HCT116 (cell line): ENCODE measurements at regions not wholly inside any gene's neighbourhood (a gene's known extent, or its start where the extent isn't known, plus 50 kb on each side); places are given as distances from the start of the nearest gene placed in this dataset.

Source experiments
- ATAC-seq: fragments of 200-7000 bp; cut with Tn5 transposase; 2 replicates; pipeline ENCODE4 v1.9.1; 2020; ENCODE audit warnings: mild to moderate bottlenecking, moderate library complexity
- BruUV-seq: library from RNA; stranded (reverse); fragments of 400-500 nt; replicated peaks from 2 replicates; lab custom pipeline; 2021; lab: Mats Ljungman, UMichigan
- CTCF ChIA-PET: fragments of 300-600 bp; sonication (Branson Sonifier 250); formaldehyde crosslinking; loops from one replicate; lab custom pipeline; 2021; ENCODE audit warnings: antibody characterized with exemption; lab: Charles Lee
- POLR2A ChIA-PET: fragments of 300-600, 350-600 bp; sonication (Branson Sonifier 250); formaldehyde crosslinking; loops from one replicate; lab custom pipeline; 2021; ENCODE audit warnings: antibody characterized with exemption; lab: Charles Lee
- RAD21 ChIA-PET, 2 experiments: fragments of 300-600 bp; sonication (Branson Sonifier 250); formaldehyde crosslinking; loops; one replicate each; lab custom pipeline; 2023; ENCODE audit warnings: low total read pairs in 2 of 2; ENCODE audit not compliant: uncharacterized antibody in 2 of 2, unreplicated experiment in 2 of 2, low non-redundant PET in 1 of 2; lab: Charles Lee
- DNase-seq: peaks from one replicate; pipeline ENCODE4 v3.0.0-alpha.2; 2010; ENCODE audit warnings: low read depth, low spot score
- H2AFZ ChIP-seq: fragments of 200-600 bp; shearing (Covaris generic), sonication (generic); 2 replicates; pipeline ENCODE4 v1.6.1; 2017; ENCODE audit warnings: low read depth, mixed run types, mixed read lengths, antibody characterized with exemption, low read length; ENCODE audit not compliant: poor library complexity, severe bottlenecking
- H3K27ac ChIP-seq: 2 replicates; pipeline ENCODE4 v1.5.1; 2012; ENCODE audit warnings: low read depth, low read length
- H3K27me3 ChIP-seq: fragments of 200-600 bp; sonication (generic); 2 replicates; pipeline ENCODE4 v1.6.1; 2016; ENCODE audit warnings: mixed run types, low read length, mixed read lengths; ENCODE audit not compliant: insufficient read depth
- H3K36me3 ChIP-seq, 2 experiments: fragments of 200-500 bp in 1 of 2; fragments of 200-600 bp in 1 of 2; sonication (Bioruptor generic) in 1 of 2; sonication (generic) in 1 of 2; 2 replicates each; pipeline versions ENCODE4 v1.5.1 to v1.6.1; 2014 to 2016; ENCODE audit warnings: low read length in 2 of 2, inconsistent platforms in 1 of 2, mixed read lengths in 1 of 2, mixed run types in 1 of 2; ENCODE audit not compliant: insufficient read depth in 2 of 2, control insufficient read depth in 1 of 2
- H3K4me1 ChIP-seq, 2 experiments: fragments of 200-600 bp in 1 of 2; sonication (generic) in 1 of 2; 2 replicates each; pipeline versions ENCODE4 v1.5.1 to v1.6.1; 2012 to 2017; ENCODE audit warnings: low read length in 2 of 2, inconsistent platforms in 1 of 2, mild to moderate bottlenecking in 1 of 2, mixed read lengths in 1 of 2, mixed run types in 1 of 2, moderate library complexity in 1 of 2; ENCODE audit not compliant: insufficient read depth in 2 of 2, control insufficient read depth in 1 of 2
- H3K4me2 ChIP-seq: fragments of 200-600 bp; sonication (generic); 2 replicates; pipeline ENCODE4 v1.6.1; 2017; ENCODE audit warnings: mixed run types, low read length, mixed read lengths
- H3K4me3 ChIP-seq, 2 experiments: fragments of 200-600 bp in 1 of 2; sonication (generic) in 1 of 2; replicated peaks in 1 of 2; 2 replicates each; pipeline ENCODE4 v1.5.1; 2011 to 2016; ENCODE audit warnings: low read length in 2 of 2, control low read depth in 1 of 2, low read depth in 1 of 2, mild to moderate bottlenecking in 1 of 2, mixed read lengths in 1 of 2, mixed run types in 1 of 2
- H3K79me2 ChIP-seq: fragments of 200-600 bp; sonication (generic); 2 replicates; pipeline ENCODE4 v1.6.1; 2017; ENCODE audit warnings: mild to moderate bottlenecking, mixed run types, low read length, moderate library complexity, mixed read lengths; ENCODE audit not compliant: insufficient read depth
- H3K9ac ChIP-seq: fragments of 200-600 bp; sonication (generic); 2 replicates; pipeline ENCODE4 v1.6.1; 2016; ENCODE audit warnings: low read length, mixed read lengths
- H3K9me2 ChIP-seq: fragments of 200-600 bp; sonication (generic), shearing (Covaris generic); 2 replicates; pipeline ENCODE4 v1.6.1; 2017; ENCODE audit warnings: mixed run types, mild to moderate bottlenecking, moderate library complexity; ENCODE audit not compliant: insufficient read depth
- H3K9me3 ChIP-seq, 2 experiments: fragments of 200-500 bp in 1 of 2; fragments of 200-600 bp in 1 of 2; sonication (Bioruptor generic) in 1 of 2; sonication (generic) in 1 of 2; 2 replicates each; pipeline ENCODE4 v1.6.1; 2014 to 2017; ENCODE audit warnings: low read length in 2 of 2, mixed read lengths in 2 of 2, inconsistent platforms in 1 of 2, low read depth in 1 of 2, mild to moderate bottlenecking in 1 of 2, mixed run types in 1 of 2, moderate library complexity in 1 of 2; ENCODE audit not compliant: control insufficient read depth in 1 of 2, insufficient read depth in 1 of 2
- H4K20me1 ChIP-seq: fragments of 200-600 bp; sonication (generic), shearing (Covaris generic); 2 replicates; pipeline ENCODE4 v1.6.1; 2017; ENCODE audit warnings: mixed run types, mild to moderate bottlenecking, moderate library complexity; ENCODE audit not compliant: insufficient read depth
- ATF3 ChIP-seq: IDR thresholded peaks from 2 replicates; pipeline ENCODE4 v1.6.1; 2012
- CTCF ChIP-seq, 3 experiments: fragments of 200-600 bp in 1 of 3; sonication (generic) in 1 of 3; IDR thresholded peaks in 2 of 3; conservative IDR thresholded peaks in 1 of 3; 2 replicates each; pipeline ENCODE4 v1.5.1; 2012 to 2017; ENCODE audit warnings: low read depth in 2 of 3, low read length in 2 of 3, antibody characterized with exemption in 1 of 3, borderline replicate concordance in 1 of 3, control low read depth in 1 of 3, mild to moderate bottlenecking in 1 of 3, mixed read lengths in 1 of 3, mixed run types in 1 of 3, moderate library complexity in 1 of 3; ENCODE audit not compliant: insufficient read depth in 1 of 3
- EGR1 ChIP-seq: IDR thresholded peaks from 2 replicates; pipeline ENCODE4 v1.6.1; 2012; ENCODE audit warnings: low read depth
- EZH2 ChIP-seq: fragments of 200-600 bp; sonication (generic); IDR thresholded peaks from 2 replicates; pipeline ENCODE4 v1.6.1; 2017; ENCODE audit warnings: antibody characterized with exemption, mixed run types
- EZH2phosphoT487 ChIP-seq: fragments of 200-600 bp; IDR thresholded peaks from 2 replicates; pipeline ENCODE4 v1.6.1; 2018; ENCODE audit warnings: antibody characterized with exemption, borderline replicate concordance
- FOSL1 ChIP-seq: IDR thresholded peaks from 2 replicates; pipeline ENCODE4 v1.6.1; 2012; ENCODE audit warnings: low read depth
- POLR2A ChIP-seq: IDR thresholded peaks from 2 replicates; pipeline ENCODE4 v1.7.0; 2011; ENCODE audit warnings: borderline replicate concordance; ENCODE audit not compliant: insufficient read depth, insufficient read length; ENCODE audit errors: extremely low read depth
- POLR2AphosphoS5 ChIP-seq: IDR thresholded peaks from 2 replicates; pipeline ENCODE4 v1.6.1; 2011; ENCODE audit warnings: mild to moderate bottlenecking, low read depth, low read length, moderate library complexity
- RAD21 ChIP-seq: IDR thresholded peaks from 2 replicates; pipeline ENCODE4 v1.6.1; 2012; ENCODE audit warnings: low read depth, mild to moderate bottlenecking
- SIN3A ChIP-seq: IDR thresholded peaks from 2 replicates; pipeline ENCODE4 v1.6.1; 2012; ENCODE audit warnings: low read depth
- SP1 ChIP-seq: IDR thresholded peaks from 2 replicates; pipeline ENCODE4 v1.6.1; 2012; ENCODE audit warnings: low read depth
- SRF ChIP-seq: IDR thresholded peaks from 2 replicates; pipeline ENCODE4 v1.6.1; 2012; ENCODE audit warnings: low read depth
- YY1 ChIP-seq: IDR thresholded peaks from 2 replicates; pipeline ENCODE4 v1.6.1; 2011; ENCODE audit warnings: low read length, low read depth, moderate library complexity, mild to moderate bottlenecking; ENCODE audit not compliant: insufficient replicate concordance; ENCODE audit errors: extremely low read depth
- ZFX ChIP-seq: fragments of 450-650 bp; IDR thresholded peaks from 2 replicates; pipeline ENCODE4 v1.6.1; 2017
- ZNF274 ChIP-seq: fragments of 200-500 bp; sonication (Bioruptor generic); IDR thresholded peaks from 2 replicates; pipeline ENCODE4 v1.6.1; 2014; ENCODE audit warnings: mild to moderate bottlenecking, low read depth, low read length, inconsistent platforms
- intact Hi-C: fragments of 100-400 bp; cut with micrococcal nuclease; formaldehyde crosslinking; loops from 2 replicates; pipeline ENCODE4 v1.10.0; 2022
- TF ChIP-seq, protein P1 (sequence below): IDR thresholded peaks from 2 replicates; pipeline ENCODE4 v1.6.1; 2011; ENCODE audit warnings: mild to moderate bottlenecking, low read length, moderate library complexity; ENCODE audit not compliant: insufficient replicate concordance; ENCODE audit errors: extremely low read depth
- TF ChIP-seq, protein P2 (sequence below): IDR thresholded peaks from 2 replicates; pipeline ENCODE4 v1.6.1; 2012

GRCh38 chr3:110811050-110811449 lies 260.6 kb upstream of the NECTIN3 start:
- no peak overlapping the region for H3K27ac ChIP-seq
- no peaks in the 10 kb centered on the region for H3K9me2 ChIP-seq
- ChIA-PET RAD21 (no interaction called here), CTCF (no interaction called here), POLR2A (interaction anchor here (0.6 kb wide), 1 partner anchor 69 kb away, joined by 3 read pairs; no protein-coding TSS in a partner anchor)
- H3K9me3 ChIP-seq = no peaks in the 10 kb centered on the region
- H3K36me3 ChIP-seq = no peaks in the 10 kb centered on the region
- ATAC-seq (no peak), DNase-seq (no peak)
- intact Hi-C loops = loop anchor here (10.0 kb wide), 2 partner anchors 236 to 396 kb away; no protein-coding TSS in a partner anchor
- H3K27me3 ChIP-seq = no peaks in the 10 kb centered on the region
- BruUV-seq = no TSS peak
- H3K4me1 ChIP-seq = peaks cover 42 to 51% of the 10 kb centered on the region in 2 experiments
- no peak overlapping the region for H3K9ac ChIP-seq
- TF ChIP-seq SRF (no peak), ZFX (no peak), ZNF274 (no peak), POLR2A (no peak), EGR1 (no peak), SP1 (no peak), RAD21 (no peak)
- H4K20me1 ChIP-seq = no peaks in the 10 kb centered on the region
- H2AFZ ChIP-seq = no peak overlapping the region
- H3K79me2 ChIP-seq = no peaks in the 10 kb centered on the region
- H3K4me3 ChIP-seq = no peak overlapping the region
- H3K4me2 ChIP-seq = no peak overlapping the region

DNA sequence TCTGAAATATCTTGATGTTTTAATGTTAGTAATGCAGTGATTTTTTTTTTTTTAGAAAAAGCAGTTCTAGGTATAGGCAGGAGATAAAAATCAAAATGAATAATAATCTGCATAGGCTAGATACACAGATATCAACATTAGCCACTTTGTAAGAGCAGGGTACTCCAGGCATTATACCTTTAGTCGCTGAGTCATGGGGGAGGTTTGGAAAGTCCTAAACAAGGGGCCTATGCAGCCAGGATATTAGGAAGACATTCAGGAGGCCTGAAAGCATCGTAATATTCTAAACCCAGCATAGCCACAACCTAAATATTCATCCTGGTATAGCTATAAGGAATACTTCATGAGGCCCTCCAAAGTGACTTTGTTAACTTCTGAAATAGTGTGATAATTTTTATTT lies 258.1 kb upstream of the NECTIN3 start:
- no peak for ATAC-seq
- peak overlapping the region; percentile 54 for H3K9ac ChIP-seq
- H3K27ac ChIP-seq = peak overlapping the region; percentile 91
- H3K4me2 ChIP-seq = peak overlapping the region; percentile 68
- no peaks in the 10 kb centered on the region for H3K9me2 ChIP-seq
- intact Hi-C loops = loop anchor here (10.0 kb wide), 2 partner anchors 239 to 399 kb away; no protein-coding TSS in a partner anchor
- H2AFZ ChIP-seq = no peak overlapping the region
- DNase-seq = peak; percentile 12
- BruUV-seq = no TSS peak
- H4K20me1 ChIP-seq = no peaks in the 10 kb centered on the region
- POLR2A ChIA-PET = no interaction called here
- H3K9me3 ChIP-seq = no peaks in the 10 kb centered on the region
- CTCF ChIA-PET = no interaction called here
- H3K4me1 ChIP-seq = peaks cover 47 to 53% of the 10 kb centered on the region in 2 experiments
- no peaks in the 10 kb centered on the region for H3K79me2 ChIP-seq
- no peaks in the 10 kb centered on the region for H3K27me3 ChIP-seq
- peaks cover 0 to 10% of the 10 kb centered on the region in 2 experiments; a peak in 1 of 4 replicates for H3K36me3 ChIP-seq
- H3K4me3 ChIP-seq = peak overlapping the region in 1 of 2 experiments; percentile 2; a peak in 1 of 4 replicates
- RAD21 ChIA-PET = no interaction called here
- no peak for TF ChIP-seq YY1
- TF ChIP-seq EZH2 = no peak
- no peak for TF ChIP-seq ATF3
- TF ChIP-seq SP1 = no peak
- TF ChIP-seq CTCF (IDR thresholded peaks at IDR 0.05 in 2 of 3, conservative IDR thresholded peaks at IDR 0.05 in 1 of 3; ENCODE audit: borderline replicate concordance in 1 of 3, insufficient read depth in 1 of 3, low read depth in 2 of 3, low read length in 2 of 3) = no peak
- TF ChIP-seq SRF = no peak; the same call in 1 of the 2 replicates
- TF ChIP-seq POLR2AphosphoS5 = no peak
- TF ChIP-seq EZH2phosphoT487 = no peak
- TF ChIP-seq, protein P1, sequence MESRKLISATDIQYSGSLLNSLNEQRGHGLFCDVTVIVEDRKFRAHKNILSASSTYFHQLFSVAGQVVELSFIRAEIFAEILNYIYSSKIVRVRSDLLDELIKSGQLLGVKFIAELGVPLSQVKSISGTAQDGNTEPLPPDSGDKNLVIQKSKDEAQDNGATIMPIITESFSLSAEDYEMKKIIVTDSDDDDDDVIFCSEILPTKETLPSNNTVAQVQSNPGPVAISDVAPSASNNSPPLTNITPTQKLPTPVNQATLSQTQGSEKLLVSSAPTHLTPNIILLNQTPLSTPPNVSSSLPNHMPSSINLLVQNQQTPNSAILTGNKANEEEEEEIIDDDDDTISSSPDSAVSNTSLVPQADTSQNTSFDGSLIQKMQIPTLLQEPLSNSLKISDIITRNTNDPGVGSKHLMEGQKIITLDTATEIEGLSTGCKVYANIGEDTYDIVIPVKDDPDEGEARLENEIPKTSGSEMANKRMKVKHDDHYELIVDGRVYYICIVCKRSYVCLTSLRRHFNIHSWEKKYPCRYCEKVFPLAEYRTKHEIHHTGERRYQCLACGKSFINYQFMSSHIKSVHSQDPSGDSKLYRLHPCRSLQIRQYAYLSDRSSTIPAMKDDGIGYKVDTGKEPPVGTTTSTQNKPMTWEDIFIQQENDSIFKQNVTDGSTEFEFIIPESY = no peak
- TF ChIP-seq EGR1 = no peak
- TF ChIP-seq ZNF274 = no peak
- no peak for TF ChIP-seq ZFX
- no peak for TF ChIP-seq FOSL1
- TF ChIP-seq SIN3A = no peak
- TF ChIP-seq, protein P2, sequence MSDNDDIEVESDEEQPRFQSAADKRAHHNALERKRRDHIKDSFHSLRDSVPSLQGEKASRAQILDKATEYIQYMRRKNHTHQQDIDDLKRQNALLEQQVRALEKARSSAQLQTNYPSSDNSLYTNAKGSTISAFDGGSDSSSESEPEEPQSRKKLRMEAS = no peak
- TF ChIP-seq RAD21 = no peak
